ENCODE measurements at regions not wholly inside any gene's neighbourhood (a gene's known extent, or its start where the extent isn't known, plus 50 kb on each side); places are given as distances from the start of the nearest gene placed in this dataset.
"Not testable (repeated sequence)": the region's sequence is repeated elsewhere in the genome, so short reads cannot be mapped to it uniquely, and the experiment has no call there.

DNA sequence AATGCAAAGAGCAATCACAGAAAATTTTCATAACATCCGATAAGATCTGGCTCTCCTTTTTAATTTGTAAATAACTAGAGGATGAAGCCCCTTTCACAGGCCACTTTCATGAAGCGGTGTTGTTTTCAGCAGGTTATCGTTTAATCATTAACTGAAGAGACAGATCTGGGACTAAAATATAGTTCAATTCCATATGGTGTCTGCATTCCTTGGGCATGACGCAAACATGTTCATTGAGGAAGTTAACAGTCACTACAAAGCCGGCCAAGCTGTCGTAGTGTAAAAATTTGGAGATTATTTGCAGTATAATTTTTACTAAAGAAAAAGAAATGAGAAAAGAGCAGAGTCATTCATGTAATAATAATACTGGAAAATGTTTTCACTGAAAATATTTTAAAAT lies 565.2 kb upstream of the ADAMTS5 start:
- TF ChIP-seq CTCF (IDR thresholded peaks at IDR 0.05; ENCODE audit: low read depth, low read length): no peak
- CTCF ChIA-PET: interaction anchor here (1.3 kb wide), 1 partner anchor 651 kb away, joined by 3 read pairs; no protein-coding TSS in a partner anchor
- no peaks in the 10 kb centered on the region for H3K27me3 ChIP-seq (ENCODE audit: control insufficient read depth, insufficient read depth, low read length)
- H3K9me3 ChIP-seq (ENCODE audit: control insufficient read depth, insufficient read depth, low read length): no peaks in the 10 kb centered on the region
- no peak overlapping the region for H3K4me3 ChIP-seq (ENCODE audit: low read depth, low read length)
- POLR2A ChIA-PET: no interaction called here
- DNase-seq (ENCODE audit: low read depth, low spot score): no peak
- H3K27ac ChIP-seq (ENCODE audit: low read depth, low read length): no peak overlapping the region

DNA sequence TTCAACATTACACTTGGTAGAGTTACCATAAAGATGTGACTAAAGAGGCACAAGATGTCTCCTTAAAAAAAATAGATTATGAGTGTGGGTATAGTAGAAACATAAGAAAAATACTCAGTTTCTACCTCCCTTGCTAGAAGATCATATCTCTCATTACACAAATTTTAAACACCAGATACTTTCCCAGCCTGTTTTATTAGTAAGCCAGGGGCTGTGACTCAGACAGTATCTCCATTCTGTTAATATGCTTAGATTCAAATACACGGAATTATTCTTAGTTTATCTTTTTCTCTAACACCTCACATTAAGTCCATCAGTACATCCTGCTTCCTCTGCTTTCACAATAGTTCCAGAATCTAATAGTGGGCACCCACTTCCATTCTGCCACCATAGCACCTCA lies 561.8 kb upstream of the ADAMTS5 start:
- H3K27ac ChIP-seq (ENCODE audit: low read depth, low read length): no peak overlapping the region
- ChIA-PET CTCF (interaction anchor here (0.5 kb wide), 1 partner anchor 624 kb away, joined by 3 read pairs; no protein-coding TSS in a partner anchor), POLR2A (interaction anchor here (0.7 kb wide), 2 partner anchors 10 to 639 kb away, joined by 3 to 8 read pairs; no protein-coding TSS in a partner anchor)
- no peak overlapping the region for H3K4me3 ChIP-seq (ENCODE audit: low read depth, low read length)
- no peaks in the 10 kb centered on the region for H3K27me3 ChIP-seq (ENCODE audit: control insufficient read depth, insufficient read depth, low read length)
- DNase-seq (ENCODE audit: low read depth, low spot score): no peak
- TF ChIP-seq CTCF (IDR thresholded peaks at IDR 0.05; ENCODE audit: low read depth, low read length): no peak
- no peaks in the 10 kb centered on the region for H3K9me3 ChIP-seq (ENCODE audit: control insufficient read depth, insufficient read depth, low read length)

DNA sequence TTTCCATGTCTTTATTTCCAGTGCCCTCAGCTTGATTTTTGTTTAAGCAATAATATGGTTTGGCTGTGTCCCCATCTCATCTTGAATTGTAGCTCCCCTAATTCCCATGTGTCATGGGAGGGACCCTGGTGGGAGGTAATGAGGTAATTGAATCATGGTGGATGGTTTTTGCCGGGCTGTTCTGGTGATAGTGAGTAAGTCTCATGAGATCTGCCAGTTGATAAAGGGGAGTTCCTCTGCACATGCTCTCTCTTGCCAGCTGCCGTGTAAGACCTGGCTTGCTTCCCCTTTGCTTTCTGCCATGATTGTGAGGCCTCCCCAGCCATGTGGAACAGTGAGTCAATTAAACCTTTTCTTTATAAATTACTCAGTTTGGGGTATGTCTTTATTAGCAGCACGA lies 559.6 kb upstream of the ADAMTS5 start:
- H3K4me3 ChIP-seq (ENCODE audit: low read depth, low read length): no peak overlapping the region
- ChIA-PET POLR2A (no interaction called here), CTCF (no interaction called here)
- H3K27me3 ChIP-seq (ENCODE audit: control insufficient read depth, insufficient read depth, low read length): no peaks in the 10 kb centered on the region
- no peak overlapping the region for H3K27ac ChIP-seq (ENCODE audit: low read depth, low read length)
- TF ChIP-seq CTCF (IDR thresholded peaks at IDR 0.05; ENCODE audit: low read depth, low read length): no peak
- no peak for DNase-seq (ENCODE audit: low read depth, low spot score)
- no peaks in the 10 kb centered on the region for H3K9me3 ChIP-seq (ENCODE audit: control insufficient read depth, insufficient read depth, low read length)

- no peak for TF ChIP-seq CTCF (IDR thresholded peaks at IDR 0.05; ENCODE audit: low read depth, low read length)
- Histone ChIP-seq H3K27ac (ENCODE audit: low read depth, low read length) (no peak overlapping the region), H3K4me3 (ENCODE audit: low read depth, low read length) (no peak overlapping the region), H3K9me3 (ENCODE audit: control insufficient read depth, insufficient read depth, low read length) (no peaks in the 10 kb centered on the region), H3K27me3 (ENCODE audit: control insufficient read depth, insufficient read depth, low read length) (no peaks in the 10 kb centered on the region)
- CTCF ChIA-PET: no interaction called here
- POLR2A ChIA-PET: no interaction called here
- no peak for DNase-seq (ENCODE audit: low read depth, low spot score)
Observed at GRCh38 chr21:27525780-27526179, 558.9 kb upstream of the ADAMTS5 start.

- TF ChIP-seq CTCF (IDR thresholded peaks at IDR 0.05; ENCODE audit: low read depth, low read length): no peak
- peaks cover 10% of the 10 kb centered on the region for H3K9me3 ChIP-seq (ENCODE audit: control insufficient read depth, insufficient read depth, low read length)
- ChIA-PET CTCF (no interaction called here), POLR2A (interaction anchor here (0.6 to 1.4 kb wide), 4 partner anchors 10 to 411 kb away, joined by 3 to 9 read pairs (median 3); no protein-coding TSS in a partner anchor)
- no peaks in the 10 kb centered on the region for H3K27me3 ChIP-seq (ENCODE audit: control insufficient read depth, insufficient read depth, low read length)
- H3K4me3 ChIP-seq (ENCODE audit: low read depth, low read length): no peak overlapping the region
- H3K27ac ChIP-seq (ENCODE audit: low read depth, low read length): no peak overlapping the region
- peak; percentile 82 for DNase-seq (ENCODE audit: low read depth, low spot score)
Observed at GRCh38 chr21:27519361-27519760, 552.5 kb upstream of the ADAMTS5 start.

- H3K9me3 ChIP-seq (ENCODE audit: control insufficient read depth, insufficient read depth, low read length): peaks cover 10% of the 10 kb centered on the region
- H3K4me3 ChIP-seq (ENCODE audit: low read depth, low read length); H3K27ac ChIP-seq (ENCODE audit: low read depth, low read length); CTCF ChIA-PET; DNase-seq (ENCODE audit: low read depth, low spot score); POLR2A ChIA-PET; H3K27me3 ChIP-seq (ENCODE audit: control insufficient read depth, insufficient read depth, low read length): not testable (repeated sequence)
Observed at GRCh38 chr21:27517177-27517576, 550.3 kb upstream of the ADAMTS5 start.
